ENCODE measurements at regions not wholly inside any gene's neighbourhood (a gene's known extent, or its start where the extent isn't known, plus 50 kb on each side); places are given as distances from the start of the nearest gene placed in this dataset.

GRCh38 chr10:62919776-62920175 is 103.6 kb upstream of the EGR2 start:
- no TSS peak for BruUV-seq (replicated peaks)
- TF ChIP-seq CTCF (IDR thresholded peaks at IDR 0.05; ENCODE audit: insufficient read depth in 1 of 2, low read depth in 1 of 2, low read length in 1 of 2, severe bottlenecking in 1 of 2, unreplicated experiment in 1 of 2) = no peak
- Histone ChIP-seq H3K9me3 (no peaks in the 10 kb centered on the region), H3K36me3 (ENCODE audit: control insufficient read depth, insufficient read depth, low read length) (no peaks in the 10 kb centered on the region), H3K4me3 (ENCODE audit: low read depth, low read length) (no peak overlapping the region), H3K27me3 (replicated peaks; ENCODE audit: control insufficient read depth, insufficient read depth, low read length) (no peaks in the 10 kb centered on the region; the same call in 1 of the 2 replicates), H3K4me1 (no peaks in the 10 kb centered on the region)
- DNase-seq = no peak
- Mint-ChIP-seq H3K4me1 (ENCODE audit: low read depth, unreplicated experiment) (no peaks in the 10 kb centered on the region), H3K27ac (ENCODE audit: unreplicated experiment) (no peak overlapping the region), H3K27me3 (ENCODE audit: insufficient read depth, unreplicated experiment) (peaks cover 3% of the 10 kb centered on the region), H3K4me3 (ENCODE audit: unreplicated experiment) (no peak overlapping the region), H3K9me3 (ENCODE audit: unreplicated experiment) (no peaks in the 10 kb centered on the region), H3K36me3 (ENCODE audit: insufficient read depth, unreplicated experiment) (no peaks in the 10 kb centered on the region)
- CTCF ChIA-PET = no interaction called here
- POLR2A ChIA-PET = no interaction called here
- intact Hi-C loops (cut with micrococcal nuclease; ENCODE audit: unreplicated experiment) = no loop called here

GRCh38 chr10:62917475-62918238 is 101.5 kb upstream of the EGR2 start:
- Mint-ChIP-seq H3K27ac (ENCODE audit: unreplicated experiment) (no peak overlapping the region), H3K36me3 (ENCODE audit: insufficient read depth, unreplicated experiment) (no peaks in the 10 kb centered on the region), H3K4me1 (ENCODE audit: low read depth, unreplicated experiment) (no peaks in the 10 kb centered on the region), H3K27me3 (ENCODE audit: insufficient read depth, unreplicated experiment) (peaks cover 14% of the 10 kb centered on the region), H3K4me3 (ENCODE audit: unreplicated experiment) (no peak overlapping the region), H3K9me3 (ENCODE audit: unreplicated experiment) (no peaks in the 10 kb centered on the region)
- intact Hi-C loops (cut with micrococcal nuclease; ENCODE audit: unreplicated experiment) = no loop called here
- Histone ChIP-seq H3K4me1 (no peaks in the 10 kb centered on the region), H3K36me3 (ENCODE audit: control insufficient read depth, insufficient read depth, low read length) (no peaks in the 10 kb centered on the region), H3K4me3 (ENCODE audit: low read depth, low read length) (no peak overlapping the region), H3K27me3 (replicated peaks; ENCODE audit: control insufficient read depth, insufficient read depth, low read length) (no peaks in the 10 kb centered on the region; the same call in 1 of the 2 replicates), H3K9me3 (no peaks in the 10 kb centered on the region)
- CTCF ChIA-PET = no interaction called here
- TF ChIP-seq CTCF (IDR thresholded peaks at IDR 0.05; ENCODE audit: insufficient read depth in 1 of 2, low read depth in 1 of 2, low read length in 1 of 2, severe bottlenecking in 1 of 2, unreplicated experiment in 1 of 2) = no peak
- DNase-seq = no peak
- POLR2A ChIA-PET = no interaction called here
- no TSS peak for BruUV-seq (replicated peaks)

GRCh38 chr10:62916141-62916603 is 100.0 kb upstream of the EGR2 start:
- POLR2A ChIA-PET = no interaction called here
- no TSS peak for BruUV-seq (replicated peaks)
- H3K4me3 ChIP-seq (ENCODE audit: low read depth, low read length) = no peak overlapping the region
- Mint-ChIP-seq H3K27me3 (ENCODE audit: insufficient read depth, unreplicated experiment) (peaks cover 14% of the 10 kb centered on the region), H3K27ac (ENCODE audit: unreplicated experiment) (no peak overlapping the region), H3K4me3 (ENCODE audit: unreplicated experiment) (no peak overlapping the region), H3K36me3 (ENCODE audit: insufficient read depth, unreplicated experiment) (no peaks in the 10 kb centered on the region), H3K4me1 (ENCODE audit: low read depth, unreplicated experiment) (no peaks in the 10 kb centered on the region), H3K9me3 (ENCODE audit: unreplicated experiment) (no peaks in the 10 kb centered on the region)
- no peak for DNase-seq
- TF ChIP-seq CTCF (IDR thresholded peaks at IDR 0.05; ENCODE audit: insufficient read depth in 1 of 2, low read depth in 1 of 2, low read length in 1 of 2, severe bottlenecking in 1 of 2, unreplicated experiment in 1 of 2) = no peak
- CTCF ChIA-PET = no interaction called here
- H3K36me3 ChIP-seq (ENCODE audit: control insufficient read depth, insufficient read depth, low read length) = no peaks in the 10 kb centered on the region
- no peaks in the 10 kb centered on the region; the same call in 1 of the 2 replicates for H3K27me3 ChIP-seq (replicated peaks; ENCODE audit: control insufficient read depth, insufficient read depth, low read length)
- intact Hi-C loops (cut with micrococcal nuclease; ENCODE audit: unreplicated experiment) = no loop called here
- H3K9me3 ChIP-seq = no peaks in the 10 kb centered on the region
- no peaks in the 10 kb centered on the region for H3K4me1 ChIP-seq
